HepG2 (cell line): ENCODE measurements at regions not wholly inside any gene's neighbourhood (a gene's known extent, or its start where the extent isn't known, plus 50 kb on each side); places are given as distances from the start of the nearest gene placed in this dataset.

Experiments
- GABPA ChIP-seq, 2 experiments: IDR thresholded peaks; 2 replicates each; pipeline ENCODE4 v1.6.1; 2011 to 2016; ENCODE audit warnings: low read depth in 2 of 2, low read length in 1 of 2, missing biosample characterization in 1 of 2, missing genetic modification characterization in 1 of 2
- TF ChIP-seq, protein P1 (sequence below): sonication (generic); formaldehyde crosslinking; IDR thresholded peaks from 2 replicates; pipeline ENCODE4 v1.5.0; 2020; ENCODE audit warnings: mild to moderate bottlenecking, missing genetic modification reagents, moderate library complexity

DNA sequence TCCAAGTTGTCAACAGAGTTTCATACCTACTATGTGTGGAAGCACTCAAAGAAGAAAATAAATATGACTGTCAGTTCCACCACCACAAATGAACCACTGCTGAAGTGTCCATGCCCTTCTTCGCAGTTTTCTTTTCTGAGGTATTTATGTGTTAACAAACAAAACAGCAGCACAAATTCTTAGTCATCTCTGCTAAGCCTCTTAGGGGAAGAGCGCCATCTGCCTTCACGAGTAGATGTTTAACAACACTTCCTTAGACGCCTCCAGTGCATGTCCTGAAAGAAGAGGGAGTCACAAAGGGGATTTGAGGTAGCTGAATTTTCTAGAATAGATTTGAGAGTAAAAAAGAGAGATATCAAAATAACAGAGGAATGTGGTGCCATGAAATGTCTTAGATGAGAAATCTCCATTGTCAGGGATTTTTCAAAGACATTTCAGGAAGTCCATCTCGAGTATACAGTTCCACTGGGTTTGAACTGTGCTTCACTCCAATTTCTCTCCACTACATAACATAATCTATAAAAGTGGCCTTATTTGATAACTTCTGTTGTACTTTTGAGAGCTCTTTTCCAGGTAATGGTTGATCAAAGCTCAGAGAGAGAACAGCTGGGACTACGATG lies 775.3 kb upstream of the POM121L12 start:
- TF ChIP-seq, protein P1, sequence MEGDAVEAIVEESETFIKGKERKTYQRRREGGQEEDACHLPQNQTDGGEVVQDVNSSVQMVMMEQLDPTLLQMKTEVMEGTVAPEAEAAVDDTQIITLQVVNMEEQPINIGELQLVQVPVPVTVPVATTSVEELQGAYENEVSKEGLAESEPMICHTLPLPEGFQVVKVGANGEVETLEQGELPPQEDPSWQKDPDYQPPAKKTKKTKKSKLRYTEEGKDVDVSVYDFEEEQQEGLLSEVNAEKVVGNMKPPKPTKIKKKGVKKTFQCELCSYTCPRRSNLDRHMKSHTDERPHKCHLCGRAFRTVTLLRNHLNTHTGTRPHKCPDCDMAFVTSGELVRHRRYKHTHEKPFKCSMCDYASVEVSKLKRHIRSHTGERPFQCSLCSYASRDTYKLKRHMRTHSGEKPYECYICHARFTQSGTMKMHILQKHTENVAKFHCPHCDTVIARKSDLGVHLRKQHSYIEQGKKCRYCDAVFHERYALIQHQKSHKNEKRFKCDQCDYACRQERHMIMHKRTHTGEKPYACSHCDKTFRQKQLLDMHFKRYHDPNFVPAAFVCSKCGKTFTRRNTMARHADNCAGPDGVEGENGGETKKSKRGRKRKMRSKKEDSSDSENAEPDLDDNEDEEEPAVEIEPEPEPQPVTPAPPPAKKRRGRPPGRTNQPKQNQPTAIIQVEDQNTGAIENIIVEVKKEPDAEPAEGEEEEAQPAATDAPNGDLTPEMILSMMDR (CRISPR knock-in tag), result peak; percentile 37
- TF ChIP-seq GABPA (IDR thresholded peaks at IDR 0.05; ENCODE audit: low read depth, low read length), result no peak
- no peak for TF ChIP-seq GABPA (CRISPR knock-in tag; IDR thresholded peaks at IDR 0.05; ENCODE audit: low read depth)
